ENCODE measurements at regions not wholly inside any gene's neighbourhood (a gene's known extent, or its start where the extent isn't known, plus 50 kb on each side); places are given as distances from the start of the nearest gene placed in this dataset.

GRCh38 chr20:12023194-12023795 is 105.6 kb downstream of the BTBD3 start:
- DNase-seq = no peak

GRCh38 chr20:12028771-12029170 is 111.1 kb downstream of the BTBD3 start:
- DNase-seq = no peak

GRCh38 chr20:12030470-12030869 is 112.8 kb downstream of the BTBD3 start:
- no peak for DNase-seq

GRCh38 chr20:12036142-12036541 is 118.4 kb downstream of the BTBD3 start:
- DNase-seq = no peak

- no peak for DNase-seq
Measured at GRCh38 chr20:12037521-12037920, 119.8 kb downstream of the BTBD3 start.

GRCh38 chr20:12040261-12040660 is 122.6 kb downstream of the BTBD3 start:
- no peak for DNase-seq

GRCh38 chr20:12044969-12045368 is 127.3 kb downstream of the BTBD3 start:
- no peak for DNase-seq

- DNase-seq = no peak
Measured at GRCh38 chr20:12047838-12048432, 130.2 kb downstream of the BTBD3 start.

- DNase-seq = no peak
Measured at GRCh38 chr20:12049125-12049524, 131.4 kb downstream of the BTBD3 start.

GRCh38 chr20:12051206-12052163 is 133.8 kb downstream of the BTBD3 start:
- DNase-seq = no peak

GRCh38 chr20:12053353-12053752 is 135.7 kb downstream of the BTBD3 start:
- DNase-seq = no peak

- DNase-seq = no peak
Measured at GRCh38 chr20:12054556-12054955, 136.9 kb downstream of the BTBD3 start.

GRCh38 chr20:12055161-12055560 is 137.5 kb downstream of the BTBD3 start:
- no peak for DNase-seq

GRCh38 chr20:12056839-12057238 is 139.1 kb downstream of the BTBD3 start:
- DNase-seq = no peak

GRCh38 chr20:12057778-12058177 is 140.1 kb downstream of the BTBD3 start:
- no peak for DNase-seq

- no peak for DNase-seq
Measured at GRCh38 chr20:12058216-12058615, 140.5 kb downstream of the BTBD3 start.

GRCh38 chr20:12061466-12061865 is 143.8 kb downstream of the BTBD3 start:
- no peak for DNase-seq

- DNase-seq = no peak
Measured at GRCh38 chr20:12063106-12063684, 145.5 kb downstream of the BTBD3 start.

GRCh38 chr20:12064540-12064939 is 146.8 kb downstream of the BTBD3 start:
- no peak for DNase-seq

GRCh38 chr20:12067686-12068085 is 150.0 kb downstream of the BTBD3 start:
- DNase-seq = no peak

- no peak for DNase-seq
Measured at GRCh38 chr20:12068121-12068520, 150.4 kb downstream of the BTBD3 start.

GRCh38 chr20:12069181-12069580 is 151.5 kb downstream of the BTBD3 start:
- DNase-seq = no peak

GRCh38 chr20:12072221-12072953 is 154.7 kb downstream of the BTBD3 start:
- DNase-seq = no peak
